ENCODE measurements at regions not wholly inside any gene's neighbourhood (a gene's known extent, or its start where the extent isn't known, plus 50 kb on each side); places are given as distances from the start of the nearest gene placed in this dataset.

DNA sequence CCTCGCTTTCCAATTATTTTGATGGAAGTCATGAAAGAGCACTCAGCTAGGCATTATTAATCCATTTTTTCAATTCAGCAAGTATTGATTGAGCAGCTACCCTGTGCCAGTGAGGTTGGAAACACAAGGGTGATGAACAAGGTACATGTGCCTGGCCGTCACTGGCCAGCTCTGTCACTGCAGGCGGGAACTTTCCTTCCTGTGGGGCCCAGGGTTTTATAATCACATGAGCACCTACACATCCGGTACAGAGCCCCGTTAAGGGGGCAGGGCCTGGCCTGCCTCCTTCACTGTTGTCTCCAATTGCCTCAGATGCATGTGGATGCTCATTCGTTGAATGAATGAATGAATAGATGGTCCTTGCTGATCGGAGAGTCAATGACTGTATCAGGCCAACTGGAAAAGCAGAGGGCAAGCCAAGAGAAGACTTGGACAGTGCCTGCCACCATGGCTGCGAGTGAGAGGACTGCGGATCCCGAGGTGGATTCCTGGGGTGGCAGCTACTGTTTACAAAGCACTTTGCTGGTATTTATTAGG, 55.9 kb upstream of the KCNMB1 start:
- in situ Hi-C loops (cut with HindIII; ENCODE audit: low sequenced_read_pairs) = no loop called here
- H3K4me3 ChIP-seq (ENCODE audit: low read depth, low read length) = no peak overlapping the region
- TF ChIP-seq, protein P1, sequence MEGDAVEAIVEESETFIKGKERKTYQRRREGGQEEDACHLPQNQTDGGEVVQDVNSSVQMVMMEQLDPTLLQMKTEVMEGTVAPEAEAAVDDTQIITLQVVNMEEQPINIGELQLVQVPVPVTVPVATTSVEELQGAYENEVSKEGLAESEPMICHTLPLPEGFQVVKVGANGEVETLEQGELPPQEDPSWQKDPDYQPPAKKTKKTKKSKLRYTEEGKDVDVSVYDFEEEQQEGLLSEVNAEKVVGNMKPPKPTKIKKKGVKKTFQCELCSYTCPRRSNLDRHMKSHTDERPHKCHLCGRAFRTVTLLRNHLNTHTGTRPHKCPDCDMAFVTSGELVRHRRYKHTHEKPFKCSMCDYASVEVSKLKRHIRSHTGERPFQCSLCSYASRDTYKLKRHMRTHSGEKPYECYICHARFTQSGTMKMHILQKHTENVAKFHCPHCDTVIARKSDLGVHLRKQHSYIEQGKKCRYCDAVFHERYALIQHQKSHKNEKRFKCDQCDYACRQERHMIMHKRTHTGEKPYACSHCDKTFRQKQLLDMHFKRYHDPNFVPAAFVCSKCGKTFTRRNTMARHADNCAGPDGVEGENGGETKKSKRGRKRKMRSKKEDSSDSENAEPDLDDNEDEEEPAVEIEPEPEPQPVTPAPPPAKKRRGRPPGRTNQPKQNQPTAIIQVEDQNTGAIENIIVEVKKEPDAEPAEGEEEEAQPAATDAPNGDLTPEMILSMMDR (IDR thresholded peaks at IDR 0.05; ENCODE audit: low read depth, low read length) = no peak
- no peak for DNase-seq (ENCODE audit: low read depth, low spot score)

DNA sequence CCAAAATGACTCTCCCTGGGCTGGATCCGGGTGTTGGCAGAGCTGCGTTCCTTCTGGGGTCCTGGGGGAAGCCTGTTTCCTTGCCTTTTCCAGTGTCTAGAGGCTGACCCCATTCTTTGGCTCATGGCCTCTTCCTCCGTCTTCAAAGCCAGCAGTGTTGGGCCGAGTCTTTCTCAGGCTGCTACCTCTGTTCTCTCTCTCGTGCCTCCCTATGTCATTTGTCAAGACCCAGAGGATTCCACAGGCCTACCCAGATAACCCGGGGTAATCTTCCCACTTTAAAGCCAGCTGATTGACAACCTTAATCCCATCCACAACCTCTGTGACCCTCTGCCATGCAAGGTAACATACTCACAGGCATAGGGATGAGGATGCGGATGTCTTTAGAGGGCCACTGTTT, 55.0 kb upstream of the KCNMB1 start:
- TF ChIP-seq, protein P1 (IDR thresholded peaks at IDR 0.05; ENCODE audit: low read depth, low read length) = no peak
- in situ Hi-C loops (cut with HindIII; ENCODE audit: low sequenced_read_pairs) = no loop called here
- H3K4me3 ChIP-seq (ENCODE audit: low read depth, low read length) = no peak overlapping the region
- DNase-seq (ENCODE audit: low read depth, low spot score) = no peak

DNA sequence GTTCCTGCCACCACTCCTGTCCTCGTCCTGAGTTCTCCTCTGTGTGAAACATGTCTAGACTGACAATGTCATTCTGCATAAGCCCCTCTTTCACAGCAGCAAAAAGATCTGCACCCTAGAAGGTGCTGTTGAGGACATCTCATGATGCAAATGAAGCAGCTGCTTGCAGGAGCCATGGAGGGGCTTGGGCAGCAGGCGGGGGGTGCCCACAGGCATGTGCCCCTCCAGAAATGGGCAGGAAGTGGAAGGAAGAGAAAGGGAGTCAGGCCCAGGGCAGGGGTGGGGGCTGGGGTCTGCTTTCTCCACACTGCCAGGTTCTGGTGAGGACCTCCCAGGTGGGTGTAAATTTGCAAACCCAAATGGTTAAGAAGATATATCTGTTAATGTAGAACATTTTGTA, 54.5 kb upstream of the KCNMB1 start:
- in situ Hi-C loops (cut with HindIII; ENCODE audit: low sequenced_read_pairs) = no loop called here
- no peak for DNase-seq (ENCODE audit: low read depth, low spot score)
- H3K4me3 ChIP-seq (ENCODE audit: low read depth, low read length) = no peak overlapping the region
- TF ChIP-seq, protein P1 (IDR thresholded peaks at IDR 0.05; ENCODE audit: low read depth, low read length) = no peak

DNA sequence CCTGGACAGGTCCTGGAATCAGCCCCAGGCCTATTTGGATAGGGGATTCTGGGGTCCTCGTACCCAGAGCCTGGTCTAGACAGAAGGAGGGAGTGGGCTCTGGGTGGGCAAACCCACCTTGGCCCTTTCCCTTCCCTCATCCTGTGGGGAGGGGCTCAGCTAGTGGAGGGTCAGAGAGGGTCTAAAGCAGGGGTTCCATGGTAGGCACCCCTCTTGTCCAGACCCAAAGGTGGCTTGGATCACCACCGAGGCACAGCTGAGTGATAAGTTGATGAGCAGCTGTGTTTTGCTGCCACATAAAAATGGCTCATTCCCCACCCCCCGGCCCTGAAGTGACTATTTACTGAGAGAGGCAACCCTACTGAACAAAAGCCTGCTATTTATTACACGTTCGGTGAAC, 53.8 kb upstream of the KCNMB1 start:
- no peak for DNase-seq (ENCODE audit: low read depth, low spot score)
- H3K4me3 ChIP-seq (ENCODE audit: low read depth, low read length) = no peak overlapping the region
- in situ Hi-C loops (cut with HindIII; ENCODE audit: low sequenced_read_pairs) = no loop called here
- TF ChIP-seq, protein P1 (IDR thresholded peaks at IDR 0.05; ENCODE audit: low read depth, low read length) = no peak

DNA sequence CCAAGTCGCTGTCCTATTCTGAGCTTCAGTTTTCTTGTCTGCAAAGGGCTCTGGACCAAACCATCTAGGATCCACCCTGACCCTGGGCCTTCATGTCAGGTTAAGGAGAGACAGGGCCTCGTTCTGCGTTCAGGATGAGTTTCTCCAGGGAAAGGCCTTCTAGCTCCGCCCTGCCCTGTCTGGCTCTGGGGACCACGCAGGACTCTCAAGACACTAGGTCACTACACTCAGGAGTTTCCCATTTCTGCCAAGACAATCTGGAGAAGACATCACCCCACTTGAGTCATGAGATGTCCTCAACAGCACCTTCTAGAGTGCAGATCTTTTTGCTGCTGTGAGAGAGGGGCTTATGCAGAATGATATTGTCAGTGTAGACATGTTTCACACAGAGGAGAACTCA, 53.2 kb upstream of the KCNMB1 start:
- no peak for DNase-seq (ENCODE audit: low read depth, low spot score)
- no peak overlapping the region for H3K4me3 ChIP-seq (ENCODE audit: low read depth, low read length)
- TF ChIP-seq, protein P1 (IDR thresholded peaks at IDR 0.05; ENCODE audit: low read depth, low read length) = no peak
- in situ Hi-C loops (cut with HindIII; ENCODE audit: low sequenced_read_pairs) = no loop called here

DNA sequence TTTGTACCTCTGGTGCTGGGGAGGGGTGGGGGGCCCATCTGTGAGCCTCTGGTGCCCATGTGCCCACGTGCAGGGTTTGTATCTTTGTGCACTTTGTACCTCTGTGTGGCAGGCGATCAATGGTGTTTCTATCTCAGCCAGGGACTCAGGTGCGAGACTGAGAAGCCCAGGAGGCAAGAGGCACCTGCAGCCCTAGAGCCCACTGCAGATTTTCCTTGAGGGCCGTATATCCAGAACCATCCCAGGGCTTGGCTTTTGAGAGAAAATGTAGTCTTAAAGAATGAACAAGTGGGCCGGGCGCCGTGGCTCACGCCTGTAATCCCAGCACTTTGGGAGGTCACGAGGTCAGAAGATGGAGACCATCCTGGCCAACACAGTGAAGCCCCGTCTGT, 52.2 kb upstream of the KCNMB1 start:
- TF ChIP-seq, protein P1 (IDR thresholded peaks at IDR 0.05; ENCODE audit: low read depth, low read length) = no peak
- no peak for DNase-seq (ENCODE audit: low read depth, low spot score)
- in situ Hi-C loops (cut with HindIII; ENCODE audit: low sequenced_read_pairs) = no loop called here
- no peak overlapping the region for H3K4me3 ChIP-seq (ENCODE audit: low read depth, low read length)

Measured in astrocyte of the spinal cord (primary cell).